NCI-H774 (cell line): ENCODE measurements at regions not wholly inside any gene's neighbourhood (a gene's known extent, or its start where the extent isn't known, plus 50 kb on each side); places are given as distances from the start of the nearest gene placed in this dataset.

Experiments
- DNase-seq: peaks from one replicate; lab custom pipeline; 2025; lab: John Stamatoyannopoulos, UW

DNA sequence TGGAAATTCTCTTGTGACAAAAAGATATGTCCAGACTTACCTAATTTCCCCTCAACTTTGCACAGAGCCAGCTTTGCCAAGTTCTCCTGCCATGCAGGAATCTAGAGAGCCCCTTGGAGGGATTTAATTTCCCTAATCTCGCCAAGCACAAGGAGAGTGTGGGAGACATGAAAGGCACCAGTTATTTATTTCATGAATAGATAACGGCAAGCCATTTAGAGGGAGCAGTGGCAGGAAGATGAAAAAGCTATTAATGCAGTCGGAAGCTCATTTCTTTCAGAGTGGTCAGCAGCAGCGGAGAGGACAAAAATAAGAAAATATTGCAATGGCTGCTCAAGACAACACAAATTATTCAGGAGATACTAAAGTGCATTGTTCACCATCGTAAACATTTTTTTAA is 150.9 kb upstream of the WSCD2 start:
- no peak for DNase-seq

DNA sequence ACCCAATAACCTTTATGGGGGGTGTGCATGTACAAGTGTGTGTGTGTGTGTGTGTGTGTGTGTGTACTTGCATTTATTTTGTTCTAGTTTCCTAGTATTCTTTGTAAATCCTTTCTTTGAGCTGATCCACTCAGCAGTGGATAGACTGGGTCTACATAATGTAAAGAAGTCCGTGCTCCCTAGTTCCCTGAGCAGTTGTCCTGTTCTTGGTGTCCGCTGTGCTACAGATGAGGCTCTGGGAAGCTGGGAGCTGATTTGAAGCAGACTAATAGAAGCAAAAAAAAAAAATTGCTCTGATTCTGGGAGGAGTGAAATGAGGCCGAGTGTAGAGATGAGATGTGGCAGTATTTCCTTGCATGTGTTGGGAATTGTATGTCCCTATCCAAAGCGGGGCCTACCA is 150.4 kb upstream of the WSCD2 start:
- DNase-seq, result no peak

DNA sequence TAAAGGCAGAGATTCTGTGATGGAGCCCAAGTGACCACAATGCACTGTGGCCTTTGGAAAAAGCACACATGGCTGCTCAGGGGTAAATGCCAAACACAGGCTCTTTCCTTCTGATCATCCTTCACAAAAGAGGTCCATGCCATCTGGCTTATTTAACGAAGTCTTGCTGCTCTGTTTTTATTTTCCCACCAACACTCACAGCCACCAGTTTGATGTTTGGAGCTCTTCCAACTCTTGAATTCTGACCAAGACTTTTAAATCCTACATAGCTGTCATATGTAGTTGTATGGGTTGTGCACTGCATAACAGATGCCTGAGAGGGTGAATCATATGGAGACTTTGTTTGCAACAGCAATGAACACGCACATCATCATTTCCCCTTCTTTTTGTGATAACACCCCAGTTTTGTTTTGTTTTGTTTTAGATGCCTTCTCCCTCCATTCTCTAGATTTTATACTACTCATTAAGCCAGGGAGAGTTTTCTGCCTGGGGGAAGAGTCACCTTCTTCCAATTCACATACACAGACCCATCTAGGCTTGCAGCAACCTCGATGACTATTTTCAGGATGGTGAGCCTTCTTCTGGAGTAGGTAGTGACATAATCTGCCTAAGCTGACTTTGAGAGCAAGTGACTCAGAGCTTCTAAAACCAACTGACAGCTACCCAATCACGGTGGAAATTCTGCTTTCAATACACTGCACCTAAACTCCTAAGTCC is 145.2 kb upstream of the WSCD2 start:
- no peak for DNase-seq

DNA sequence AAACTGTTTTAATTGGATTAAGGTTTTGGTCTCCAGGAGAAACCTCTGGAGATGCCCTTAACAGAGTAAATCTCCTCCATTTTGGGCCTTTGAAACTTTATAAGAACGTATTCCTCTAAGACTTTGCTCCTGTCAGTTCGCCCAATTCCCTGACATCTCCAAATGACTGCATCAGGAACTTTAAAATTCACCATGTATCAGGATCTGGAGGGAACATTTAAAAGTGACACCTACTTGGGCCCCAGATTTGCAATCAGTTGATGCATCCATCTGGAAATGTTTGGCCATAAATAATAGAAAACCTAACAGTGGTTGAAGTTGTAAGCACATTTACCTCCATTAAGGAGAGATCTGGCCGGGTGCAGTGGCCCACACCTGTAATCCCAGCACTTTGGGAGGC is 144.1 kb upstream of the WSCD2 start:
- DNase-seq, result no peak

DNA sequence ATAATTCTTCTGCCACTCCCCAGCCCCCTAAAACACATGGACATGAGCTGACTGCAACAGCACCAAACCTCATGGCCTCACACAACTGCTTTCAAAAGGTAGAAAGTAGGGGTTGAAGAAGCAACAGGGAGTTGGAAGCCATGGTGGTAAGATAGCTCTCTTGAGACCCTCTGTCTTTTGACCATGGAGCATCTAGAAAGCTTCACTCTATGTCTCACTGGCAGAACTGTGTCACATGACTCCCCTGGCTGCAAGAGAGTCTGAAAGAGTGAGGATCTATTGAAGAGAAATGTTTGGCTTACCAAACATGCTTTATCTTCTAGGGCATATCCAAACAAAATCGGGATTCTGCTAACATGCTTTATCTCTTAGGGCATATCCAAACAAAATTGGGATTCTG is 142.9 kb upstream of the WSCD2 start:
- no peak for DNase-seq

DNA sequence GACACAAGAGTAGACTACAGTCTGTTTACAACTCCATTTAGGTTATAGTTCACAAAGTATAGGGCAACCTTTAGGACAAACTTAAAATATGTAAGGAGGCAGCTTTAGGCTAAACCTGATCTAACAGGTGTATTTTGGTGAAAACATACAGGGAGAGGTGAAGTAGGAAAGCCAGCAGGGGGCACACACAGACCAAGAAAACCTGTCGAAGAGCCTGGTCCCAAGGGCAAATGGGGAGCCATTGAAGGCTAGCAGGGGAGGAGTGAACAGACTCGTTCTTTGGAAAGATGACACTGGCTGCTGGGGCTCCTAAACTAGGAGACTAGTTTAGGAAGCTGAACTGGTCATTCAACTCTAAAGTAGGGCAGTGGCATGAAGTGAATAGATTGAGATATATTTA is 138.8 kb upstream of the WSCD2 start:
- no peak for DNase-seq

DNA sequence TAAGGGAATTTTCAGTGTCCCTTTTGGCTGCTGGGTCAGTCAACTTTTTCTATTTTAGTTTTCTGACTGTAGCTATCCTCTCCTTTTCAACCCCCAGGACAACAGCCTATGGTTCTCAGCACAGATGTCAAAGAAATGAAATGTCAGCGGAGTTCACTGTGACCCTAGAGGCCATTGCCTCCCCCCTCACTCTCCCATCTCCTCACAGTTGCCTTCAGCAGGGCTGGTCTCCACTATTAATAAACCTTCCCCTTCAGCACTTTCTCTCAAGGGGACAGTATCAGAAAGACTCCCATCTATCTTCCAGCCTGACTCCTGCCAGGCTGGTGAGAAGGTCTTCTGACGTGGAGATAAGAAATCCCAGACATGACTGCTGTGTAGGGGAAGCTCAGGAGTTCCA is 137.1 kb upstream of the WSCD2 start:
- DNase-seq, result no peak

DNA sequence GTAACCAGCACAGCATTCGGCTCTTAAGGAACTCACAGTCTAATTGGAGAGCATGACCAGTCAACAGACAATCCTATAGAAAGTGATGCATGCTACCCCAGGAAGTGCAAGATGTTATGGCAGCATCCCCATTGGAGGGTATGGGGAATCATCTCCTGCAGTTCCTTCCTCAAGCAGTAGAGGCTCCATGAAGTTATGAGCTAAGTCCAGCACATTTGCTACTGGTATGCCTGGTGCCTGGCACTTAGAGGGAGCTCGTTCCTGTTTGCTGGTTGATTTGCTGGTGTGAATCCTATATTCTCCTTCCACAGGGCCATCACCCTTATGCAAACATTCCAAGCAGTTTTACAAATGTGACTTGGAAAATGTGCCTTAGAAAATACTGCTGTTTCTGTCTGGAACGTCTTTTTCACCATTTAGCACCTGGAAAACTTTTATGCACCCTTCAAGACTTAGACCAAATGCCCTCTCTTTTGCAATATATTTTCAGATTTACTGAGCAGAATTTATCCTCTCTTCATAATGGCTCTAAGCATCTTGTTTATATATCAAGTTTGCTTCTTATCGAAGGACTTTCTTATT is 136.1 kb upstream of the WSCD2 start:
- no peak for DNase-seq

DNA sequence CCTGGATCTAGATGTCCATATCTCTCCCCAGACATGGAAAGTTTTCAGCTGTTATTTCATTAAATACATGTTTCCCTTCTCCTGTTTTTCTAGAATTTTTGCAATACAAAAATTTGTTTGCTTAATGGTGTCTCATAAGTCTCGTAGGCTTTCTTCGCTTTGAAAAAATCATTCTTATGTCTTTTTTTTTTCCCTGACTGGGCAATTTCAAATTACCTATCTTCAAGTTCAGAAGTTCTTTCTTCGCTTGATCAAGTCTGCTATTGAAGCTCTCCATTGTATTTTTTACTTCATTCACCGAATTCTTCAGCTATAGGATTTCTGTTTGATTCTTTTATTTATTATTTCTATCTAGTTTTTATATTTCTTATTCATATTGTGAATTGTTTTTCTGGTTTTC is 130.2 kb upstream of the WSCD2 start:
- DNase-seq, result no peak

DNA sequence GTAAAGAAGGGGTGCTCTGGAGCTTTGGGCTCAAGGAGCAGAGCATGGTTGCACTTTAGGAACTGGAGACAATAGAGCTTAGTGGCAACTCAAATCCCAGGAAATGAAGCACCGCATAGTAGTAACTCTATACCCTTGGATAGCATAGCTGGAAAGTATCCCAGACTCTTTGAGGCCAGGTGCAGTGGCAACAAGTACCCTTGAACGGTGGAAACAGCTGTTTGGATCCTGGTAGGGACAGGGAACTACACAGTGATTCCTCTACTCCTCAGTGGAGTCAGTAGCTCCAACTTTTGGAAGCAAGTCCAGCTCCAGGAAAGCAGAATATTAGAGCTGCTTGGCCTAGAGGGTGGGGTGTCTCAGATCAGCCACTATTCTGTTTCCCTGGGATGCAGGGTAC is 129.0 kb upstream of the WSCD2 start:
- no peak for DNase-seq

DNA sequence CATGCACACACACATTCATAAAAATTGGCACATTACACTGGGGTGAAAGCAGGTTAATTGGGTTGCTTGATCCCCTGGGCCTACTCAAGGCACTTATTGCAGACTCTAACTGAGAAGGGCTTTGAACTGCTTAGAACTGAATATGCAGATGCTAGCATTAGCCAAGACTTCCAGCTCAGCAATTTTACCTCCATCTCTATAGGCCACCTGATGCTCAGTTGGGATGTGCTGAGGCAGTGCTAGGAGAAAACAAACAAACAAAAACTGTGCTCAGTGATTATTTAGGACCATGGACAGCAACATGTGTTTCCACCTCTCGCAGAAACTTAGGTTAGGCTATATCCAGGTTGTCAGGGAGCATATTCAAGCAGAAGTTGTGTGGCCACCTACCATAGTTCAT is 124.8 kb upstream of the WSCD2 start:
- DNase-seq, result no peak

DNA sequence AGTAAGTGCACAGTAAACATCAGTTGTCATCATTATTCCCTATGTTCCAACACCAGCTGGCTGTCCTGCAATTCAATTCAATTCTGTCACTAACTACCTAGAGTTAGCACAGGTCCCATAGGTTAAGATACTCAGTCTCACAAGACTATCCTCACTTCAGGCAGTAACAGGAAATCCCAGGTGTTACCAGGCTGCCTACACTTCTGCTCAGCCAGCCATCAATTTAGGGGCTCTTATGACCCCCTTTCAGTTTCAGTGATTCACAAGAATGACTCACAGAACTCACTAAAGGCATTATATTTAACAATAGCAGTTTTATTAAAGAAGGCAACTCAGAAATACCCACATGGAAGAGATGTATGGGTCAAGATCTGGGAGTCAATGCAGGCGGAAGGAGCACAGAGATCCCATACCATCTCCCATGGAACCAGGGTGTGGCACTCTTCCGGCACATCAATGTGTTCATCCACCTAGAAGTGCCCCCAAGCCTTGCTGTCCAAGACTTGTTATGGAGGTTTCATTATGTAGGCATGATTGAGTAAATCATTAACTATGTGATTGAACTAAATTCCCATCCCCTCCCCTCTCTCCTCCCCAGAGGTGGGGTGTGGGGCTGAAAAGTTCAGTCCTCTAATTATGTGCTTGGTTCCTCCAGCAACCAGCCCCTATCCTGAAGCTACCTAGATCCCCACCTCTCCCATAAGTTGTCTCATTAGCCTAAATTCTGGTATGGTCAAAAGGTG is 120.8 kb upstream of the WSCD2 start:
- no peak for DNase-seq

DNA sequence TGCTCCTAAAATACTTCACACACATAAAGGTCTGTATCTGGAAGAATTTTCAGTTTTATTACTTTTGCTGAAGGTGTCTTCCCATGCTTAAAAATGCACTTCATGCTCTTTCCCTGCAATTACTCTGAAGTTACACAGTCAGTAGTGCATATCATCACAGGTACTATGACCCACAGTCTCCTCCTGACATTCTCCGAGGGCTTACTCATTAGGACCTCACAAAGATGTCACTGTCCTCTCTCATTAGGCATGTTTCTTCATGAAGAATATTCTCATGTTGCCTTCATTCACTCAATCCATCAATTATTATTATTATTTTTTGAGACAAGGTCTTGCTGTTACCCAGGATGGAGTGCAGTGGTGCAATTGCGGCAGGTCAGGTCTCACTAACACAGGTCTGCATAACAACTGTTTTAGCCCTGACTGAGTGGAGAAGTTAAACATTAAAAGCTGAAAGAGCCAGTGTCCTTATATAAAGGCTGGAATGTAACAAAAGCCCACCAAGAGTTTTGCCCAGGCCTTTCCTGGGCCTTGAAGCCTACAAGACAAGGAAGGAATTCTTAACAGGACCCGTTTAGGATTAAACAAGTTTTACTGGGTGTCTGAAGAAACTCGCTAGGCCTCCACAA is 119.5 kb upstream of the WSCD2 start:
- no peak for DNase-seq

DNA sequence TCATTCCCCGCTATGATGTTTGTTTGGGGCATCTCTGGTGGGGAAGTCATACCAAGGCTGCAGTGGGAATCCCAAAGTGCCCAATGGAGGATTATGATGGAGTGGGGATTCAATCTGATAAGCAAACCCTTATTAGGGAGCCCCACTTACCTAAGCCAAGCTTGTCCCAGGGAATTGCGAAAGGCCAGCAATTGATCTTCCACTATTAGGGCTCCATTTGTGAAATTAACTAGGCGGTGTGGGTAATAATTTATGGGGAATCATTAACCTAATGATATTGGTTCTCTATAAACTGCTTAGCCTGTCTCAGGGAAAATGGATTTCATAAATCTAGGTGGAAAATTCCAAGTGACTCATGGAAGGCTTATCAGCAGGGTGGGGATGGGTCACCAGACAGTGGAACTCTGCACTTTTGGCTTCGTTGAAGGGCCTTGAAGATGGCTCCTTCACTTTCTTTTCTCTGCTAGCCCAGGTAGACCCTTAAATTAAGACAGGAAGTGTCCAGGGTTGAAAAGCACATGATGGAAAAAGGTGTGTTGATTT is 113.0 kb upstream of the WSCD2 start:
- no peak for DNase-seq

DNA sequence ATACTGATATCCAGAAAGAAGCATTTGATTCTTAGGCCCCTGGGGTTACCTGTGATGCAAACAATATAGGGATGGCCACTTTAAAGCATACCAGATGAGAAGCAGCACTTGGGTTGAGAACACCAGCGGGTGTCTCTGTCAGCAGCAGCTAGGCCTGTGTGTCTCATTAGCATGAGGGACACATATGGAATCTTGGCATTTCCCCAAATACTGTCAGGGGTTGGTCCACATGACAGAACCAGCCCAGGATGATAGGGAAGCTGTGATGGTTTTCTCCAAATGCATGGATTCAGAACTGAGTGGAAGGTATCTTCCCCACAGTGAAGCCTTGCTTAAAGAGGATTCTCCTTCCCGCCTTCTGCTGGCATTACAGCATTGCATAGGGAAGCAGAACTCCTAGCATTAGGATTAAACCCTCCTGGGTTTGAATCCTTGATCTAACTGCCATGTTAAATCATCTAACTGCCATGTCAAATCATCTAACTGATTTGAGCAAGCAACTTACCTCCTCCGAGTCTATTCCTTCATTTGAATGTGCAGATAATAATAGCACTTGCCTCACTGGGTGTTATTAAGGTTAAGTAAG is 111.5 kb upstream of the WSCD2 start:
- DNase-seq, result no peak

DNA sequence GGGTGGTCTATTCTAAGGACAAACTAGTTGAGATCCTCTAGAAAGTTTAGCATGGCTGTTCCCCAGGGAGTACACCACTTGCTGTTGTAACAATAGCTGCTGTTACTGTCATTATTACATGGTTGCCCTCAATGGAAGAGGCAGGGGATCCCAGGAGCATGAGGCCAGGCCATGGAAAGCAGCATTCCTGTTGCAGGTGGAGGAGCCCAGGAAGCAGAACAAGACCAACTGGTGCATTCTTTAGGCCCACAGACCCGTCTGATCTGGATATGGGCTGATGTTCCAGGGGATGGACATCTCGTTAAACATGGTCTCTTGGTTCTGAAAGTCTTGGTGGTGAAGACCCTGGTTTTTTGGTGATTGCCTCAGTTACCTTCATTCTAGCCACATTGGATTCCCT is 109.2 kb upstream of the WSCD2 start:
- DNase-seq, result no peak

DNA sequence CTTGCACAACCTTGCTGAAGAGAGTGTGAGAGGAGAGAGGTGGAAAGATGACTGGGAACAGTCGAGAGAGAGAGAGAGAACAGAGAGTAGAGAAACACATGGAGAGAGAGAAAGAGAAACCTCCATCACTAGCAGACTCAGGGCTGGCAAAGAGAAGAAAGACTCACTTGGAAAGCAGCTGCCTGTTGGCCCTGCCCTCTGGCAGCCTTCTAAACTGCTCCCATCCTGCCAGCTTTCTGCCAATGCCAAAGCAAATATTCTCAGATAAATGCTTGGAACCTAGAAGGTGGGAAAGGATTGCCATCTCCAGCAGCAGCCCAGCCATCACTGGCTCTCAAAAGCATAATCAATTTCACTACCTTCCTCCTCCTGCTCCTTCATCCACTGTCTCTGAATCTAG is 107.9 kb upstream of the WSCD2 start:
- DNase-seq, result no peak

DNA sequence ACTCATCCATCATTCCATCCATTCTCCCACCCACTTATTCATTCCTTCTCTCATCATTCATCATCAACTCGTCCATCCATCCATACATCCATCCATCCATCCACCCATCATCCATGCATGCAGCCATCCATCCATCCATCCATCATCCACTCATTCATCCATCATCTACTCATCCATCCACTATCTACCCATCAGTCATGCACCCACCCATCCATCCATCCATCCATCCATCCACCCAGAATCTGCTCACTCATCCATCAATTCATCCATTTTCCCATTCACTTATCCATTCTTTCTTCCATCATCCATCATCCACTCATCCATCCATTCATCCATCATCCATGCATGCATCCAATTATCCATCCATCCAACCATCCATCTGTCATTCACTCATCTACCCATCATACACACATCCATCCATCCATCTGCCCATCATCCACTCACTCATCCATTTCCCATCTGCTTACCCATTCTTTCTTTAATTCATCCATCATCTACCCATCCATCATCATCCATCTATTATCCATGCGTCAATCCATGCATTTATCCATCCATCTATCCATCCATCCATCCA is 107.1 kb upstream of the WSCD2 start:
- DNase-seq, result no peak

DNA sequence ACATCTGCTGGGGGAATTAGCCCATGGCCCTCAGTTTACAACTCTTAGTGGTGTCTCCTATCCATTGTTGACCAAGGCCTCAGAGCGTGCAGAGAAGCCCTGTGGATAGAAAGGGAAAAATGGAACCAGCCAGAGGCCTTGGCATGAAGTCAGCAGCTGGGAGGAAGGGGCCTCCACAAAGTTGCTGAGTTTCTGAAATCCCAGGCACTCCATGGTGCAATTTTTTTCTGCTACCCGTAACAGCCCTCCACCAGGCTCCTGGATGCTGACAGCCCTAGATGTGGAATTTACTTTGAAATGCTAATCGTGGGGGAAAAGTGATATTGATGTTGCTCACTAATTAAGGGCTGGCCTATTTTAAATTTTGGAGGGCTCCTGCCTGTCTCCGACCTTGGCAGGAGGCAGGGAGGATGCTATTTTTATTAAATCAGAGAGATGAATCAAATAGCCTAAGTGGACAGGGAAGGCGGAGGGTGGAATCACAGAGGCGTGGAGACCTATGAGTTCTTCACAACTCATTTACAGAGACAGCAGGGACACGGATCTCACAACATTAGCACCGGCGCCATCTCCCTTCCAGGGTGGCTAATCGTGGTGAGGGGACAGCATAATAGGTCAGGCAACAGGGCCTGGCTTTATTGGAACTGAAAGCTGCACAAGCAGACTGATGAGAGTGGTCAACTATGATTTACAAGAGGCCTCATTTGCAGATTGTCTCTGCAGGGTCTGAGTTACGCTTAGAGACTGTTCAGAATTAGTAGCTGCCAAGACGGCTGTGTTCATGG is 99.8 kb upstream of the WSCD2 start:
- DNase-seq, result no peak

DNA sequence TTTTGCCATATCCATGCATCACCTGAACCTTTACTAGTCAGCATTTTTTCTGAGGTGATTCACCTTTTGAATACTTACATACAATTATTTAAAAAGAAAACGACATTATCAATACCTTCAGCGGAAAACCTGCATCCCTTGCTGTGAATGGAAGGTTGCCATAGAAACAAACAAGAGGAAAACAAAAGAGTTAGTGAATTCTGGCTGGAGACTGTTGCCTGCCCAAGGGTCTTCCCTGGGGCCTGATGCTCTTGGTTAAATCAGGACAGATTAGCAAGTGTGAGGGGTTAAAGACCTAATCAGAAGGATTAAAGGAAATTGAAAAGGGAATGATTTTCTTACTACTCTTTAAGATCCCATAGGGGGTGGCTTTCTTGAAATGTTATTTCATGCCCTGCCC is 96.0 kb upstream of the WSCD2 start:
- no peak for DNase-seq

DNA sequence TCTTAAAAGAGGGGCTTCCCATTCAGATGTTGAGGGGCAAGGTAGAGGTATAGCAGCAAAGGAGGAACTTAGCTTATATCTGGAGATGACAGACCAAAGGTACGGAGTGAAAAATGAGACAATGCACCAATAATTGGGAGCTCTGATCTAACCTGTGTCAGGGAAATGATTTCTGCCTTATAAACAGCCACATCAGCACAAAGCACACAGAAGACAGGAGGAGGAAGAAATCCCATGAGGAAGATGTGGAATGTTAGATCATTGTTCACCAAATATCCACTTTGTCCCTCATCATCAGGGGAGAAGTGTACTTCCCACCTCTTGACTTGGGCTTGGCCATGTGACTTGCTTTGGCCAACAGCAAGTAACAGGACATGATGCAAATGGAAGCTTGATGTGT is 93.7 kb upstream of the WSCD2 start:
- no peak for DNase-seq
